ENCODE measurements at regions not wholly inside any gene's neighbourhood (a gene's known extent, or its start where the extent isn't known, plus 50 kb on each side); places are given as distances from the start of the nearest gene placed in this dataset.
A peak's percentile ranks its signal among the peaks of the same experiment; 100 is the strongest.
"Not testable (repeated sequence)": the region's sequence is repeated elsewhere in the genome, so short reads cannot be mapped to it uniquely, and the experiment has no call there.

- TF ChIP-seq ISL1 (CRISPR knock-in tag; IDR thresholded peaks at IDR 0.05) = peak; percentile 58
- no peak for TF ChIP-seq RARB (CRISPR knock-in tag; IDR thresholded peaks at IDR 0.05)
- no peak; the same call in 2 of the 3 replicates for ATAC-seq
Observed at GRCh38 chr13:109400624-109401257, 385.6 kb downstream of the IRS2 start.

GRCh38 chr13:109400209-109400608 is 386.2 kb downstream of the IRS2 start:
- TF ChIP-seq, protein P1, sequence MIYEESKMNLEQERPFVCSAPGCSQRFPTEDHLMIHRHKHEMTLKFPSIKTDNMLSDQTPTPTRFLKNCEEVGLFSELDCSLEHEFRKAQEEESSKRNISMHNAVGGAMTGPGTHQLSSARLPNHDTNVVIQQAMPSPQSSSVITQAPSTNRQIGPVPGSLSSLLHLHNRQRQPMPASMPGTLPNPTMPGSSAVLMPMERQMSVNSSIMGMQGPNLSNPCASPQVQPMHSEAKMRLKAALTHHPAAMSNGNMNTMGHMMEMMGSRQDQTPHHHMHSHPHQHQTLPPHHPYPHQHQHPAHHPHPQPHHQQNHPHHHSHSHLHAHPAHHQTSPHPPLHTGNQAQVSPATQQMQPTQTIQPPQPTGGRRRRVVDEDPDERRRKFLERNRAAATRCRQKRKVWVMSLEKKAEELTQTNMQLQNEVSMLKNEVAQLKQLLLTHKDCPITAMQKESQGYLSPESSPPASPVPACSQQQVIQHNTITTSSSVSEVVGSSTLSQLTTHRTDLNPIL (CRISPR knock-in tag; IDR thresholded peaks at IDR 0.05; ENCODE audit: low read depth) = no peak
- TF ChIP-seq, protein P2, sequence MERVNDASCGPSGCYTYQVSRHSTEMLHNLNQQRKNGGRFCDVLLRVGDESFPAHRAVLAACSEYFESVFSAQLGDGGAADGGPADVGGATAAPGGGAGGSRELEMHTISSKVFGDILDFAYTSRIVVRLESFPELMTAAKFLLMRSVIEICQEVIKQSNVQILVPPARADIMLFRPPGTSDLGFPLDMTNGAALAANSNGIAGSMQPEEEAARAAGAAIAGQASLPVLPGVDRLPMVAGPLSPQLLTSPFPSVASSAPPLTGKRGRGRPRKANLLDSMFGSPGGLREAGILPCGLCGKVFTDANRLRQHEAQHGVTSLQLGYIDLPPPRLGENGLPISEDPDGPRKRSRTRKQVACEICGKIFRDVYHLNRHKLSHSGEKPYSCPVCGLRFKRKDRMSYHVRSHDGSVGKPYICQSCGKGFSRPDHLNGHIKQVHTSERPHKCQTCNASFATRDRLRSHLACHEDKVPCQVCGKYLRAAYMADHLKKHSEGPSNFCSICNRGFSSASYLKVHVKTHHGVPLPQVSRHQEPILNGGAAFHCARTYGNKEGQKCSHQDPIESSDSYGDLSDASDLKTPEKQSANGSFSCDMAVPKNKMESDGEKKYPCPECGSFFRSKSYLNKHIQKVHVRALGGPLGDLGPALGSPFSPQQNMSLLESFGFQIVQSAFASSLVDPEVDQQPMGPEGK (CRISPR knock-in tag; IDR thresholded peaks at IDR 0.05; ENCODE audit: borderline replicate concordance) = no peak
- TF ChIP-seq GLIS3 (CRISPR knock-in tag; IDR thresholded peaks at IDR 0.05) = no peak
- TF ChIP-seq, protein P3, sequence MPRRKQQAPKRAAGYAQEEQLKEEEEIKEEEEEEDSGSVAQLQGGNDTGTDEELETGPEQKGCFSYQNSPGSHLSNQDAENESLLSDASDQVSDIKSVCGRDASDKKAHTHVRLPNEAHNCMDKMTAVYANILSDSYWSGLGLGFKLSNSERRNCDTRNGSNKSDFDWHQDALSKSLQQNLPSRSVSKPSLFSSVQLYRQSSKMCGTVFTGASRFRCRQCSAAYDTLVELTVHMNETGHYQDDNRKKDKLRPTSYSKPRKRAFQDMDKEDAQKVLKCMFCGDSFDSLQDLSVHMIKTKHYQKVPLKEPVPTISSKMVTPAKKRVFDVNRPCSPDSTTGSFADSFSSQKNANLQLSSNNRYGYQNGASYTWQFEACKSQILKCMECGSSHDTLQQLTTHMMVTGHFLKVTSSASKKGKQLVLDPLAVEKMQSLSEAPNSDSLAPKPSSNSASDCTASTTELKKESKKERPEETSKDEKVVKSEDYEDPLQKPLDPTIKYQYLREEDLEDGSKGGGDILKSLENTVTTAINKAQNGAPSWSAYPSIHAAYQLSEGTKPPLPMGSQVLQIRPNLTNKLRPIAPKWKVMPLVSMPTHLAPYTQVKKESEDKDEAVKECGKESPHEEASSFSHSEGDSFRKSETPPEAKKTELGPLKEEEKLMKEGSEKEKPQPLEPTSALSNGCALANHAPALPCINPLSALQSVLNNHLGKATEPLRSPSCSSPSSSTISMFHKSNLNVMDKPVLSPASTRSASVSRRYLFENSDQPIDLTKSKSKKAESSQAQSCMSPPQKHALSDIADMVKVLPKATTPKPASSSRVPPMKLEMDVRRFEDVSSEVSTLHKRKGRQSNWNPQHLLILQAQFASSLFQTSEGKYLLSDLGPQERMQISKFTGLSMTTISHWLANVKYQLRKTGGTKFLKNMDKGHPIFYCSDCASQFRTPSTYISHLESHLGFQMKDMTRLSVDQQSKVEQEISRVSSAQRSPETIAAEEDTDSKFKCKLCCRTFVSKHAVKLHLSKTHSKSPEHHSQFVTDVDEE (CRISPR knock-in tag; IDR thresholded peaks at IDR 0.05) = no peak
- TF ChIP-seq RARB (CRISPR knock-in tag; IDR thresholded peaks at IDR 0.05) = no peak
- no peak for TF ChIP-seq OSR1 (CRISPR knock-in tag; IDR thresholded peaks at IDR 0.05)
- TF ChIP-seq ZNF70 (CRISPR knock-in tag; IDR thresholded peaks at IDR 0.05) = no peak
- no peak for TF ChIP-seq CSDC2 (CRISPR knock-in tag; IDR thresholded peaks at IDR 0.05)
- TF ChIP-seq ZNF565 (CRISPR knock-in tag; conservative IDR thresholded peaks at IDR 0.05; ENCODE audit: low read depth) = no peak
- no peak for TF ChIP-seq TCF4 (CRISPR knock-in tag; IDR thresholded peaks at IDR 0.05; ENCODE audit: borderline replicate concordance)
- TF ChIP-seq BACH2 (CRISPR knock-in tag; IDR thresholded peaks at IDR 0.05; ENCODE audit: borderline replicate concordance) = no peak
- no peak for ATAC-seq

- not testable (repeated sequence) for ATAC-seq
Observed at GRCh38 chr13:109398071-109398470, 388.3 kb downstream of the IRS2 start.

DNA sequence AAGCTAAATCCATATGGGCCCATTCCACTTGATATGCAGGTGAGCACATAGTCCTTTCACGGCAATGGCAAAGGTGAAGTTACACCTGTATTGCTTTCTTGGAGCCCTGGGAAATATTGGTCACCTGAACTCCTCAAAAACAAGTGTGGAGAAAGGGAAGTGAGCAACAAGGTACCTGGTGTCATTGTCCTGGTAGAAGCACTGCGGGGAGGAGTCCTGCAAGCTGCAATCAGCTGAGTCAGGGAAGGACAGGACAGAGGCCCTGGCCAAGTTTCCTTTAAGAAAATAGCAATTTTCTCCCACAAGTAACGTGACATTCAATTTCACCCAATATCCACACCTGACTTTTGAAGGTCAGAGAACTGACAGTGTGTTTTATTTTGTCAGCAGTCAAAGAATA is 389.1 kb downstream of the IRS2 start:
- TF ChIP-seq TOX (CRISPR knock-in tag; IDR thresholded peaks at IDR 0.05; ENCODE audit: borderline replicate concordance) (no peak), ZNF70 (CRISPR knock-in tag; IDR thresholded peaks at IDR 0.05) (no peak), ZC3H10 (CRISPR knock-in tag; IDR thresholded peaks at IDR 0.05) (no peak), TCF4 (CRISPR knock-in tag; IDR thresholded peaks at IDR 0.05; ENCODE audit: borderline replicate concordance) (no peak)
- ATAC-seq = no peak

GRCh38 chr13:109396266-109396665 is 390.1 kb downstream of the IRS2 start:
- TF ChIP-seq ZFP3 (CRISPR knock-in tag; IDR thresholded peaks at IDR 0.05) = no peak
- no peak for TF ChIP-seq ISL1 (CRISPR knock-in tag; IDR thresholded peaks at IDR 0.05)
- no peak for TF ChIP-seq ESRRG (CRISPR knock-in tag; IDR thresholded peaks at IDR 0.05)
- TF ChIP-seq SNAI2 (CRISPR knock-in tag; IDR thresholded peaks at IDR 0.05) = no peak
- TF ChIP-seq ZC3H10 (CRISPR knock-in tag; IDR thresholded peaks at IDR 0.05) = no peak
- no peak for TF ChIP-seq ZFP30 (CRISPR knock-in tag; IDR thresholded peaks at IDR 0.05)
- TF ChIP-seq ZNF8 (CRISPR knock-in tag; IDR thresholded peaks at IDR 0.05) = no peak
- TF ChIP-seq RARB (CRISPR knock-in tag; IDR thresholded peaks at IDR 0.05) = no peak
- TF ChIP-seq BACH2 (CRISPR knock-in tag; IDR thresholded peaks at IDR 0.05; ENCODE audit: borderline replicate concordance) = no peak
- no peak for ATAC-seq

DNA sequence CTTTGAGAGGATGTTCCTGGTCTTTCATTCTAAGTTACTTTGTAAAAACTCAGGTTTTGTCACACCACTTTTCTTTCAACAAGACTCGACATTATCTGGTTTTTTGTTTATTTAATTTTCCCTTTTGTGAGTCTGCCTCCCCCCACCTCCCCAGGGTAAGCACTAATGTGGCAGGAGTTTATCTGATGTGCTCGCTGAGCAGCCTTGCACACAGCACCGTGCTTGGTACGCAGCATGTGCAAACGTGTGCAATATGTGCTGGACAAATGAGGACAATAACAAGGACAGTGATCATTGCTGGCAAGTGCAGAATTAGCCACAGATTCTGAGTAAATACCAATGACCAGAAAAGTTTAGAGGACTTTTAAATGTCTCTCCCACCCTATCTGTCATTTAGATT is 391.4 kb downstream of the IRS2 start:
- no peak for ATAC-seq
- TF ChIP-seq TCF4 (CRISPR knock-in tag; IDR thresholded peaks at IDR 0.05; ENCODE audit: borderline replicate concordance) = no peak
- TF ChIP-seq ESRRG (CRISPR knock-in tag; IDR thresholded peaks at IDR 0.05) = no peak
- TF ChIP-seq ZNF565 (CRISPR knock-in tag; conservative IDR thresholded peaks at IDR 0.05; ENCODE audit: low read depth) = no peak
- no peak for TF ChIP-seq ZFP30 (CRISPR knock-in tag; IDR thresholded peaks at IDR 0.05)
- TF ChIP-seq ZC3H10 (CRISPR knock-in tag; IDR thresholded peaks at IDR 0.05) = no peak
